Activated CD8-positive, alpha-beta memory T cell treated with anti-CD3 and anti-CD28 coated beads, Interleukin-2, amount 10 ng/mL, durations not matched to agents 7 days and 5 days (primary cell): ENCODE measurements at regions not wholly inside any gene's neighbourhood (a gene's known extent, or its start where the extent isn't known, plus 50 kb on each side); places are given as distances from the start of the nearest gene placed in this dataset.
"Not testable (repeated sequence)": the region's sequence is repeated elsewhere in the genome, so short reads cannot be mapped to it uniquely, and the experiment has no call there.

Source experiments
- ATAC-seq: fragments of 150-1000 bp; cut with Tn5 transposase; one replicate; pipeline ENCODE4 v1.10.0; 2021; ENCODE audit warnings: moderate library complexity
- CTCF ChIA-PET: fragments of 350-600 bp; sonication (Branson Sonifier 250); formaldehyde crosslinking; loops from one replicate; lab custom pipeline; 2021; ENCODE audit warnings: antibody characterized with exemption; lab: Charles Lee
- DNase-seq: peaks from one replicate; pipeline ENCODE4 v3.0.0-alpha.2; 2020
- H3K27ac Mint-ChIP-seq: one replicate; pipeline ENCODE4 v1.8.0; 2021; ENCODE audit warnings: mild to moderate bottlenecking, mixed read lengths
- H3K27me3 Mint-ChIP-seq: one replicate; pipeline ENCODE4 v1.8.0; 2021; ENCODE audit warnings: mixed read lengths
- H3K36me3 Mint-ChIP-seq: one replicate; pipeline ENCODE4 v1.8.0; 2021; ENCODE audit warnings: mild to moderate bottlenecking, mixed read lengths
- H3K4me1 Mint-ChIP-seq: one replicate; pipeline ENCODE4 v1.8.0; 2021; ENCODE audit warnings: mixed read lengths
- H3K4me3 Mint-ChIP-seq: one replicate; pipeline ENCODE4 v1.8.0; 2021; ENCODE audit warnings: mild to moderate bottlenecking, moderate library complexity, mixed read lengths
- H3K9me3 Mint-ChIP-seq: one replicate; pipeline ENCODE4 v1.8.0; 2022; ENCODE audit warnings: low read depth, mixed read lengths

- not testable (repeated sequence) for H3K9me3 Mint-ChIP-seq
Observed at GRCh38 chr7:47052541-47053208, 529.2 kb downstream of the TNS3 start.

GRCh38 chr7:47049234-47049774 is 532.6 kb downstream of the TNS3 start:
- H3K9me3 Mint-ChIP-seq: peaks cover 5% of the 10 kb centered on the region
- no peak for ATAC-seq
- CTCF ChIA-PET: no interaction called here
- H3K27me3 Mint-ChIP-seq: peaks cover 4% of the 10 kb centered on the region
- no peaks in the 10 kb centered on the region for H3K4me1 Mint-ChIP-seq
- H3K36me3 Mint-ChIP-seq: no peaks in the 10 kb centered on the region
- no peak overlapping the region for H3K27ac Mint-ChIP-seq
- DNase-seq: no peak
- no peak overlapping the region for H3K4me3 Mint-ChIP-seq

More at GRCh38 chr7:47052541-47053208, 529.2 kb downstream of the TNS3 start:
- H3K4me1 Mint-ChIP-seq, ATAC-seq, H3K27ac Mint-ChIP-seq, H3K36me3 Mint-ChIP-seq, H3K4me3 Mint-ChIP-seq, DNase-seq, CTCF ChIA-PET, H3K27me3 Mint-ChIP-seq: not testable (repeated sequence)

- ATAC-seq (no peak), DNase-seq (no peak)
- Mint-ChIP-seq H3K4me3 (no peak overlapping the region), H3K9me3 (no peaks in the 10 kb centered on the region), H3K36me3 (no peaks in the 10 kb centered on the region), H3K4me1 (no peaks in the 10 kb centered on the region), H3K27me3 (no peaks in the 10 kb centered on the region), H3K27ac (no peak overlapping the region)
- CTCF ChIA-PET: no interaction called here
Observed at GRCh38 chr7:47047384-47047783, 534.5 kb downstream of the TNS3 start.

- Mint-ChIP-seq H3K4me3 (no peak overlapping the region), H3K4me1 (no peaks in the 10 kb centered on the region), H3K27ac (no peak overlapping the region), H3K36me3 (no peaks in the 10 kb centered on the region), H3K9me3 (no peaks in the 10 kb centered on the region), H3K27me3 (no peaks in the 10 kb centered on the region)
- DNase-seq (no peak), ATAC-seq (no peak)
- CTCF ChIA-PET: no interaction called here
Observed at GRCh38 chr7:47046949-47047348, 535.0 kb downstream of the TNS3 start.

GRCh38 chr7:47045207-47046051 is 536.5 kb downstream of the TNS3 start:
- H3K27ac Mint-ChIP-seq: no peak overlapping the region
- CTCF ChIA-PET: no interaction called here
- H3K4me3 Mint-ChIP-seq: no peak overlapping the region
- H3K4me1 Mint-ChIP-seq: no peaks in the 10 kb centered on the region
- H3K9me3 Mint-ChIP-seq: no peaks in the 10 kb centered on the region
- ATAC-seq (no peak), DNase-seq (no peak)
- H3K27me3 Mint-ChIP-seq: no peaks in the 10 kb centered on the region
- H3K36me3 Mint-ChIP-seq: no peaks in the 10 kb centered on the region

- ATAC-seq: no peak
- Mint-ChIP-seq H3K4me1 (no peaks in the 10 kb centered on the region), H3K36me3 (no peaks in the 10 kb centered on the region), H3K27me3 (no peaks in the 10 kb centered on the region), H3K9me3 (no peaks in the 10 kb centered on the region), H3K4me3 (no peak overlapping the region), H3K27ac (no peak overlapping the region)
- CTCF ChIA-PET: no interaction called here
- no peak for DNase-seq
Observed at GRCh38 chr7:47044625-47045024, 537.3 kb downstream of the TNS3 start.

- H3K4me1 Mint-ChIP-seq: no peaks in the 10 kb centered on the region
- H3K27me3 Mint-ChIP-seq: no peaks in the 10 kb centered on the region
- no peak overlapping the region for H3K27ac Mint-ChIP-seq
- no peak overlapping the region for H3K4me3 Mint-ChIP-seq
- ATAC-seq: no peak
- no peak for DNase-seq
- H3K36me3 Mint-ChIP-seq: no peaks in the 10 kb centered on the region
- no peaks in the 10 kb centered on the region for H3K9me3 Mint-ChIP-seq
- CTCF ChIA-PET: no interaction called here
Observed at GRCh38 chr7:47043304-47043703, 538.6 kb downstream of the TNS3 start.

- no peak for ATAC-seq
- Mint-ChIP-seq H3K36me3 (no peaks in the 10 kb centered on the region), H3K27ac (no peak overlapping the region), H3K27me3 (no peaks in the 10 kb centered on the region), H3K4me3 (no peak overlapping the region), H3K4me1 (no peaks in the 10 kb centered on the region), H3K9me3 (peaks cover 3% of the 10 kb centered on the region)
- DNase-seq: no peak
- CTCF ChIA-PET: no interaction called here
Observed at GRCh38 chr7:47042669-47043068, 539.2 kb downstream of the TNS3 start.

GRCh38 chr7:47040795-47041347 is 541.0 kb downstream of the TNS3 start:
- Mint-ChIP-seq H3K4me1 (no peaks in the 10 kb centered on the region), H3K4me3 (no peak overlapping the region), H3K9me3 (peaks cover 3% of the 10 kb centered on the region), H3K36me3 (no peaks in the 10 kb centered on the region), H3K27me3 (no peaks in the 10 kb centered on the region), H3K27ac (no peak overlapping the region)
- CTCF ChIA-PET: no interaction called here
- ATAC-seq (no peak), DNase-seq (no peak)

GRCh38 chr7:47039904-47040303 is 542.0 kb downstream of the TNS3 start:
- H3K36me3 Mint-ChIP-seq: no peaks in the 10 kb centered on the region
- no peak overlapping the region for H3K27ac Mint-ChIP-seq
- H3K27me3 Mint-ChIP-seq: no peaks in the 10 kb centered on the region
- H3K4me1 Mint-ChIP-seq: no peaks in the 10 kb centered on the region
- DNase-seq (no peak), ATAC-seq (no peak)
- CTCF ChIA-PET: no interaction called here
- H3K4me3 Mint-ChIP-seq: no peak overlapping the region
- H3K9me3 Mint-ChIP-seq: peaks cover 3% of the 10 kb centered on the region

GRCh38 chr7:47039089-47039648 is 542.7 kb downstream of the TNS3 start:
- Mint-ChIP-seq H3K9me3 (peaks cover 4% of the 10 kb centered on the region), H3K27ac (no peak overlapping the region), H3K4me3 (no peak overlapping the region), H3K4me1 (no peaks in the 10 kb centered on the region), H3K27me3 (no peaks in the 10 kb centered on the region), H3K36me3 (no peaks in the 10 kb centered on the region)
- ATAC-seq (no peak), DNase-seq (no peak)
- CTCF ChIA-PET: no interaction called here

GRCh38 chr7:47038621-47039020 is 543.3 kb downstream of the TNS3 start:
- DNase-seq (no peak), ATAC-seq (no peak)
- no peak overlapping the region for H3K27ac Mint-ChIP-seq
- H3K4me3 Mint-ChIP-seq: no peak overlapping the region
- no peaks in the 10 kb centered on the region for H3K4me1 Mint-ChIP-seq
- H3K36me3 Mint-ChIP-seq: no peaks in the 10 kb centered on the region
- H3K27me3 Mint-ChIP-seq: no peaks in the 10 kb centered on the region
- peaks cover 4% of the 10 kb centered on the region for H3K9me3 Mint-ChIP-seq
- CTCF ChIA-PET: no interaction called here

GRCh38 chr7:47037607-47038006 is 544.3 kb downstream of the TNS3 start:
- CTCF ChIA-PET: no interaction called here

More at GRCh38 chr7:47037607-47038006, 544.3 kb downstream of the TNS3 start:
- Mint-ChIP-seq H3K27me3 (no peaks in the 10 kb centered on the region), H3K36me3 (no peaks in the 10 kb centered on the region), H3K4me1 (no peaks in the 10 kb centered on the region), H3K27ac (no peak overlapping the region), H3K9me3 (peaks cover 4% of the 10 kb centered on the region), H3K4me3 (no peak overlapping the region)
- no peak for ATAC-seq
- DNase-seq: no peak
